Urinary bladder (tissue), 3 donors: ENCODE measurements at regions not wholly inside any gene's neighbourhood (a gene's known extent, or its start where the extent isn't known, plus 50 kb on each side); places are given as distances from the start of the nearest gene placed in this dataset.
"Not testable (repeated sequence)": the region's sequence is repeated elsewhere in the genome, so short reads cannot be mapped to it uniquely, and the experiment has no call there.

Experiments used
- DNase-seq: peaks from one replicate; pipeline ENCODE4 v3.0.0-alpha.2; 2015; ENCODE audit errors: extremely low spot score
- H3K27ac ChIP-seq: one replicate; pipeline ENCODE4 v1.5.1; 2013; ENCODE audit warnings: low read depth, mild to moderate bottlenecking, moderate library complexity
- H3K36me3 ChIP-seq: one replicate; pipeline ENCODE4 v1.6.1; 2013; ENCODE audit warnings: mild to moderate bottlenecking, moderate library complexity; ENCODE audit not compliant: insufficient read depth
- H3K4me1 ChIP-seq: one replicate; pipeline ENCODE4 v1.6.1; 2013; ENCODE audit warnings: mild to moderate bottlenecking, moderate library complexity; ENCODE audit not compliant: insufficient read depth
- H3K4me3 ChIP-seq: one replicate; pipeline ENCODE4 v1.5.1; 2013; ENCODE audit warnings: low read depth, low read length
- WGBS: extraction: QIAGEN DNeasy Blood & Tissue Kit; methylation state at CpG from one replicate; pipeline ENCODE4 v1.1.7; 2013; 5-methylcytosine and 5-hydroxymethylcytosine counted together
- donor health status: healthy with polysubstance abuse.
- donor health status: healthy.

DNA sequence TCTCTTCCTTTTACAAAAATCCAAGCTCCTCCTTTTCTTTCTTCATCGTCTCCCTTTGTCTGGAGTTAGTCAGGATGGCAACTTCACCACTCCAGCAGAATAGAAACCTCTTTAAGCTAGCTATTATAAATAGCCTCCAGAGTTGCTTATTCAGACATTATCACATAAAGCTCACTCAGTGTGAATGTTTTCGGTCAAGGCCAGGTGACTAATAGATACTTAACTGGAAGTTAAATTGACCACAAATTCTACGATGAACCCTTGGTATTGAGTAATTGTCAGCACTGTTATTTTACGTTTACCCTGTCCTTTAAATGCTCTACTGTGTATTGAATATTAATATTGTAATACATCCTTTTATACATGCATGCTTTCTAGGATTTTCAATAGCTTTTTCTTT lies 340.4 kb downstream of the OTUD1 start:
- WGBS, result 74% methylated on average over 4 of the region's 4 CpGs
- no peak overlapping the region for H3K4me3 ChIP-seq
- H3K36me3 ChIP-seq, result no peaks in the 10 kb centered on the region
- no peak for DNase-seq
- no peaks in the 10 kb centered on the region for H3K4me1 ChIP-seq
- no peak overlapping the region for H3K27ac ChIP-seq

- WGBS, result 67% methylated on average over 1 of the region's 1 CpG
- Histone ChIP-seq H3K27ac (no peak overlapping the region), H3K4me3 (no peak overlapping the region), H3K4me1 (no peaks in the 10 kb centered on the region), H3K36me3 (no peaks in the 10 kb centered on the region)
- no peak for DNase-seq
Measured at GRCh38 chr10:23780331-23780730, 341.5 kb downstream of the OTUD1 start.

GRCh38 chr10:23786594-23786993 lies 347.7 kb downstream of the OTUD1 start:
- no peak for DNase-seq
- WGBS, result 86% methylated on average over 1 of the region's 1 CpG
- Histone ChIP-seq H3K4me1 (no peaks in the 10 kb centered on the region), H3K4me3 (no peak overlapping the region), H3K36me3 (no peaks in the 10 kb centered on the region), H3K27ac (no peak overlapping the region)

DNA sequence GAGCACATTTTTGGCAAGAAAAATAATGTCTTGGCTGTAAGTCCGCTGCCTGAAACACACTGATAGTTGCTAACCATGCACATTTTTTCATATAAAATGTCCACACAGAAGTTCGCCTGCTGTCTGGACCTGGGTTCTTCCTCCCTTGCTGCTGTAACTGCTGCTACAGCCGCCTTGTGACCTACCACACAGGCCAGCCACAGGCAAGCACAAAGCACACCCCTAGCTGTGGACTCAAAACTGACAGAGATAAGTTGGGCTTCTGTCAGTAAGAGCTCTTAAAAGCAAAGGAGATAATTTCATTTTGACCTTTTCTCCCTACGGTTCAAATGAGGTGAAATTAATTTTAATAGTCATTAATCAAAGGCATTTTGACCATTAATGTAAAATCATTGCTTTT lies 354.7 kb downstream of the OTUD1 start:
- H3K4me1 ChIP-seq, result no peaks in the 10 kb centered on the region
- DNase-seq, result no peak
- H3K36me3 ChIP-seq, result no peaks in the 10 kb centered on the region
- H3K4me3 ChIP-seq, result no peak overlapping the region
- no peak overlapping the region for H3K27ac ChIP-seq
- WGBS, result 35% methylated on average over 4 of the region's 4 CpGs

GRCh38 chr10:23797452-23797851 lies 358.6 kb downstream of the OTUD1 start:
- not testable (repeated sequence) for DNase-seq, H3K27ac ChIP-seq, H3K4me3 ChIP-seq, H3K4me1 ChIP-seq, H3K36me3 ChIP-seq
- WGBS, result 68% methylated on average over 4 of the region's 4 CpGs

DNA sequence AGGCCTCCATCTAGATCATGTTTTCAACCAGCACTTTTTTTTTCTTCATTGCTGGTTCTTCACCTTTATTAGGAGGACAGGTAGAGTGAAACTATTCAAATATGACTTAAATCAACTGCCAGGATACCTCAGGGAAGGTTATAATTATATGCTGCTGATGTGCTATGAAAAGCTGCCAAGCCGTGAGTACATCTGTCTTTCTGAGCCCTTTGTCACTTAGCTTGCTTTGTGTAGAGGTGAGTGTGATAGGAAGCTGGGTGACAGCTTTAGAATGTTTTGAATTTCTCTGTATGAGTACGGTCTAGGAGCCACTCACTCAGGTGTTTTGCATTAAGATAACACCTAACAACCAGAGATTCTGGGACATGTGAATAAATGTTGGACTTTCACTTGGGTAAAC lies 365.2 kb downstream of the OTUD1 start:
- DNase-seq, result no peak
- H3K4me3 ChIP-seq, result no peak overlapping the region
- H3K36me3 ChIP-seq, result no peaks in the 10 kb centered on the region
- H3K27ac ChIP-seq, result no peak overlapping the region
- WGBS, result 29% methylated on average over 2 of the region's 2 CpGs
- H3K4me1 ChIP-seq, result no peaks in the 10 kb centered on the region

GRCh38 chr10:23813687-23814086 lies 374.8 kb downstream of the OTUD1 start:
- Histone ChIP-seq H3K27ac (no peak overlapping the region), H3K4me1 (no peaks in the 10 kb centered on the region), H3K4me3 (no peak overlapping the region), H3K36me3 (no peaks in the 10 kb centered on the region)
- 66% methylated on average over 3 of the region's 3 CpGs for WGBS
- DNase-seq, result no peak

- WGBS, result 33% methylated on average over 3 of the region's 3 CpGs
- no peak overlapping the region for H3K4me3 ChIP-seq
- no peaks in the 10 kb centered on the region for H3K4me1 ChIP-seq
- no peak overlapping the region for H3K27ac ChIP-seq
- DNase-seq, result no peak
- H3K36me3 ChIP-seq, result no peaks in the 10 kb centered on the region
Measured at GRCh38 chr10:23818484-23818883, 379.6 kb downstream of the OTUD1 start.

GRCh38 chr10:23820792-23821191 lies 381.9 kb downstream of the OTUD1 start:
- no peaks in the 10 kb centered on the region for H3K36me3 ChIP-seq
- H3K4me1 ChIP-seq, result no peaks in the 10 kb centered on the region
- WGBS, result 81% methylated on average over 3 of the region's 3 CpGs
- H3K4me3 ChIP-seq, result no peak overlapping the region
- H3K27ac ChIP-seq, result no peak overlapping the region
- no peak for DNase-seq

DNA sequence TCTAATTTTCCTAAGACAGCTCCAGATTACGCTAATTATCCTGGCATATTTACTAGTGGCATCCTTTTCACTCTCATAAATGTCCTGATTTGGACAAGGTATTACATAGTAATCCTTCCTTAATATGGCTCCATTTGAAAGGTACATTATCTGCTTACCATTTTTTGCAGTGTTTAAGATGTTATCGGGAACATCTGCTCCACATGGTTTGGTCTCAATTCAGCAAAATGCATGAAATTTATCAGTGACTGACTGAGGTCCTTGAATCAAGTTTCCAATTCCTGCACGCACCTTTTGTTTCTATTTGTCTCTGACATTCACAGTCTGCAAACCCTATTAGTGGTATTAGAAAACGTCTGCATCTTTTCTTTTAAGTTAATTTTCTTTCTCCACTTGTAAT lies 384.1 kb upstream of the KIAA1217 start:
- Histone ChIP-seq H3K27ac (no peak overlapping the region), H3K4me3 (no peak overlapping the region), H3K36me3 (no peaks in the 10 kb centered on the region), H3K4me1 (no peaks in the 10 kb centered on the region)
- 47% methylated on average over 4 of the region's 4 CpGs for WGBS
- DNase-seq, result no peak

DNA sequence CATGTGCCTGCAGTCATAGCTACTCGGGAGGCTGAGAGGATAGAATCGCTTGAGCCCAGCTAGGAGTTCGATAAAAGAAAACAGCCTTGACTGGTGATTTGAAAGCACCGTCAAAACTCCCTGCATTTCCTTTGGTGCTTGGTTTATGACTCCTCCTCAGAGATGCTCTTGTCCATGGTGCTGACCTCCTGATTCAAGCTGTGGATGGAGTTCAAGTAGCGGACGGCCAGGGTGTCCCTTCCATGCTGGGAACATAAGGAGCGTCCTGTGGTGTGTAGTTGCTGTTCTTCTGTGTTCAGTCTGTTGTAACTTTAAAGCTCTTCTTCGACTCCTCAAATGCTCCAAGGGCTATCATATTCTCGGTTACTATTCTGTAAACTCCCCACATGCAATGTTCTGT lies 382.5 kb upstream of the KIAA1217 start:
- Histone ChIP-seq H3K27ac (no peak overlapping the region), H3K4me1 (no peaks in the 10 kb centered on the region), H3K4me3 (no peak overlapping the region), H3K36me3 (no peaks in the 10 kb centered on the region)
- DNase-seq, result no peak
- 26% methylated on average over 9 of the region's 9 CpGs for WGBS

DNA sequence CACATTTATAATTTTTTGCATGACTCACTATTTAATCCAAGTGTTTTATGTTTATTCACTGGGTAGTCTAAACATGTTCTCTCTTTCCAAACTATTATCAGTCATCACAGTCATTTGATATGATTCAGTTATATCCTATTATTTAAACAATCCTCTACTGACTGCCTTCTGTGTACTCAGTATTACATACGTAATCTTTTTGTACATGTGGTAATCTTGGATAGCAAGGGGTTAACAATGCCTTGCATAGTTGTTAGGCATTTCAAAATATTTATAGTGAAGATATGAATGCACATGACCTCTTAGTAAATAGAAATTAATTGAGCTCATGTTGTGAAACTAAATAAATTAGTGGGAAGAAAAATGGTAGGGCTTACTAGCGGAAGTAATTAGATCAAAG lies 379.4 kb upstream of the KIAA1217 start:
- 60% methylated on average over 2 of the region's 2 CpGs for WGBS
- no peak overlapping the region for H3K27ac ChIP-seq

GRCh38 chr10:23834091-23834490 lies 374.8 kb upstream of the KIAA1217 start:
- no peak overlapping the region for H3K4me3 ChIP-seq
- no peaks in the 10 kb centered on the region for H3K36me3 ChIP-seq
- H3K4me1 ChIP-seq, result no peaks in the 10 kb centered on the region
- no peak overlapping the region for H3K27ac ChIP-seq
- no peak for DNase-seq

More for the DNA sequence above, 379.4 kb upstream of the KIAA1217 start:
- DNase-seq, result no peak
- Histone ChIP-seq H3K36me3 (no peaks in the 10 kb centered on the region), H3K4me1 (no peaks in the 10 kb centered on the region), H3K4me3 (no peak overlapping the region)

DNA sequence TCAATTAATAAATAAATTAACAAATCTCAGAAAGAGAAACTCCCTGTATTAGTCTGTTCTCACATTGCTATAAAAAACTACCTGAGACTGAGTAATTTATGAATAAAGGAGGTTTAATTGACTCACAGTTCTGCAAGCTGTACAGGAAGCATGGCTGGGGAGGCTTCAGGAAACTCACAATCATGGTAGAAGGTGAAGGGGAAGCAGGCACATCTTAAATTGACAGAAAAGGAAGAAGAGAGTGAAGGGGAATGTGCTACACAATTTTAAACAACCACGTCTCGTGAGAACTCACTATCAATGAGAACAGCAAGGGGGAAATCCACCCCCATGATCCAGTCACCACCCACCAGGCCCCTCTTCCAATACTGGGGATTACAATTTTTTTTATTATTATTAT lies 358.3 kb upstream of the KIAA1217 start:
- DNase-seq, result no peak
- 72% methylated on average over 2 of the region's 2 CpGs for WGBS

DNA sequence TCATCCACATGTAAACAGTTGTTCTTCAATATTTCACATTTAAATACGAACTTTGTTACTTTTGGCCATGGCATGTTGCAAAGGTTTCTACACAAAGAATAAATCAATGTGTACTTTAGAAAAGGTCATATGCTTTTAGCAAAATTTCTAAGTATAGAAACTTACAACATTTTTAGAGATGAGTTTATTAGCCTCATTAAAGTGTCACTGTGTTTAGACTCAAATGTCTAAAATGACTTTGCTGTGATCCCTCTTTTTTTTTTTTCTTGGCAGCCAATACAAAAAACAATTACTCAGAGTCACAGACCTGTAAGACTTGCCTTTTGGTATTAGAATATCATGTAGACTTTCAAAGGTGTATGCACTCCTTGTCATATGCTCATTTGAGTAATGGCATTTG lies 349.3 kb upstream of the KIAA1217 start:
- no peak overlapping the region for H3K4me3 ChIP-seq
- no peak for DNase-seq
- no peaks in the 10 kb centered on the region for H3K4me1 ChIP-seq
- 26% methylated on average over 1 of the region's 1 CpG for WGBS
- no peaks in the 10 kb centered on the region for H3K36me3 ChIP-seq
- H3K27ac ChIP-seq, result no peak overlapping the region

More for the DNA sequence above, 358.3 kb upstream of the KIAA1217 start:
- Histone ChIP-seq H3K36me3 (no peaks in the 10 kb centered on the region), H3K4me3 (no peak overlapping the region), H3K4me1 (no peaks in the 10 kb centered on the region), H3K27ac (no peak overlapping the region)
